ENCODE measurements at regions not wholly inside any gene's neighbourhood (a gene's known extent, or its start where the extent isn't known, plus 50 kb on each side); places are given as distances from the start of the nearest gene placed in this dataset.

DNA sequence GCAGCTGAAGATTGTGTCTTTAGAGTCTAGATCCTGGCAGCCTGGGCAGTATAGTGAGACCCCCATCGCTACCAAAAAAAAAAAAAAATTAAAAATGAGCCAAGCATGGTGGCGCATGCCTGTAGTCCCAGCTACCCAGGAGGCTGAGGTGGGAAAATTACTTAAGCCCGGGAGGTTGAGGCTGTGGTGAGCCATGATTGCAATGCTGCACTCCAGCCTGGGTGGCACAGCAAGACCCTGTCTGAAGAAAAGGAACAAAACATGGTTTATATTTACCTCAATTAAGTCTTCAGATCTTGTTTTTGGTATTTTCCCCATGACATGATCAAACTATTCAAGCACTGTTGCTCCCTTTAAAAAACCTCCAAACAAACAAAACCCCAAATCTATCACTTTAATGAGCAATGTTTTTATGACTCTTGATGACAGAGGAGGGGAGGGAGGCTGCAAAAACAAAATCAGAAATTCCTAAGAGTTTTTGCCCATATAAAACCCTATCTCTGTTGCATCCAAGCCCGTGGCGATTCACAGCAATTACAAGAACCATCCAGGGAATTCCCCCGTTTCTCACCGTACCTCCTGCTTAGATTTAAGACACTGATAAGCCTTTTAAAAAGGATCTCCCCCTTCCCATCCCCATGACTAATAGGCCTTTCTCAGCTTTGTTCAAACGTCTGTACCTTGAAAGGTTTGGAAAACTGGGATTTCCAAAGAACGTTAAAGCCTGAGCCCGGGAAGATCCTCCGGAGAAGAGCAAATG is 259.9 kb downstream of the BMP7 start:
- no peaks in the 10 kb centered on the region for H3K27me3 ChIP-seq (ENCODE audit: insufficient read depth, low read length, poor library complexity, severe bottlenecking)
- no peaks in the 10 kb centered on the region for H3K4me1 ChIP-seq (ENCODE audit: insufficient read depth, low read length)
- H3K4me3 Mint-ChIP-seq = no peak overlapping the region
- no peaks in the 10 kb centered on the region for H3K36me3 Mint-ChIP-seq
- H3K36me3 ChIP-seq (ENCODE audit: insufficient read depth, low read length) = no peaks in the 10 kb centered on the region
- no peak overlapping the region for H3K4me3 ChIP-seq (ENCODE audit: low read length)
- no peak for DNase-seq
- ChIA-PET CTCF (no interaction called here), POLR2A (no interaction called here)
- H3K9me3 ChIP-seq (ENCODE audit: low read length) = no peaks in the 10 kb centered on the region
- H3K27me3 Mint-ChIP-seq = peaks cover 6 to 16% of the 10 kb centered on the region in 2 donors
- no peak overlapping the region for H3K27ac Mint-ChIP-seq
- no peaks in the 10 kb centered on the region for H3K9me3 Mint-ChIP-seq
- H3K27ac ChIP-seq (ENCODE audit: low read depth, low read length) = no peak overlapping the region
- H3K4me1 Mint-ChIP-seq = no peaks in the 10 kb centered on the region

DNA sequence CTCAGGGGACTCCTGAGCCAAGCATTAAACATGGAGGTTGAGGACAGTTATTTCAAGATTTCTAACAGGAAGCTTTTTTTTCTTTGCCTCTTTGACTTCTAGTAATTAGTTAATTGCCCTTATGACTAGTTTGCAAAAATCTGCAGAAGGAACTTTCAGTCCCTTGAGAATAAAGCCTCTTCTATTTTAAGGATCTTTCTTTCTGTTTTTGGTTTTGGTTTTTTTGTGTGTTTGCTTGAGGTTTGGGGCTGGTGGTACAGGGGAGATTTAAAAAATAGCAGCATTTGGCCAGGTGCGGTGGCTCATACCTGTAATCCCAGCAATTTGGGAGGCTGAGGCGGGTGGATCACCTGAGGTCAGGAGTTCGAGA is 259.3 kb downstream of the BMP7 start:
- ChIA-PET POLR2A (no interaction called here), CTCF (no interaction called here)
- Mint-ChIP-seq H3K4me1 (no peaks in the 10 kb centered on the region), H3K27ac (no peak overlapping the region), H3K36me3 (no peaks in the 10 kb centered on the region), H3K4me3 (no peak overlapping the region), H3K27me3 (peaks cover 6 to 16% of the 10 kb centered on the region in 2 donors), H3K9me3 (no peaks in the 10 kb centered on the region)
- no peak overlapping the region for H3K27ac ChIP-seq (ENCODE audit: low read depth, low read length)
- no peaks in the 10 kb centered on the region for H3K27me3 ChIP-seq (ENCODE audit: insufficient read depth, low read length, poor library complexity, severe bottlenecking)
- H3K36me3 ChIP-seq (ENCODE audit: insufficient read depth, low read length) = no peaks in the 10 kb centered on the region
- no peak for DNase-seq
- no peak overlapping the region for H3K4me3 ChIP-seq (ENCODE audit: low read length)
- H3K4me1 ChIP-seq (ENCODE audit: insufficient read depth, low read length) = no peaks in the 10 kb centered on the region
- no peaks in the 10 kb centered on the region for H3K9me3 ChIP-seq (ENCODE audit: low read length)

DNA sequence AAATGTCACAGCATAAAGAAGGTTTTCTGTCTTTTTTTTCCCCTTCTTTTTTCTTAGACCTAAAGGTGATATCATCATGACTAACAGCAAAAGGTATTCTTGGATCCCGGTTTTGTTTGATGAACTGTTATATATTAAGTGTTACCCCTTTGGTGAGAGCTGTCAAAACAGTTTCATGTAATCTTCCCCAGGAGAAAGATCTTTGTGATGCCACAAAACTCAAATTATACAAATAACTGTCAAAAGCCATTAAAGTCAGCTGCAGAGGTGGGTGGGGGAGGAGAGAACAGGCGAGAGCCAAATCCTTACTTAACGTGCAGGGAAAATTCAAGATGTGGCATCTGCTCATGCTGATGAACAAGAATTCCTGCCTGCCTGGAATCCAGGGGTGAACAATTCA is 258.2 kb downstream of the BMP7 start:
- POLR2A ChIA-PET = no interaction called here
- no peak overlapping the region for H3K27ac ChIP-seq (ENCODE audit: low read depth, low read length)
- no peak for DNase-seq
- CTCF ChIA-PET = no interaction called here
- no peak overlapping the region for H3K27ac Mint-ChIP-seq
- no peaks in the 10 kb centered on the region for H3K9me3 ChIP-seq (ENCODE audit: low read length)
- H3K4me3 ChIP-seq (ENCODE audit: low read length) = no peak overlapping the region
- H3K4me1 ChIP-seq (ENCODE audit: insufficient read depth, low read length) = no peaks in the 10 kb centered on the region
- H3K27me3 ChIP-seq (ENCODE audit: insufficient read depth, low read length, poor library complexity, severe bottlenecking) = no peaks in the 10 kb centered on the region
- H3K4me1 Mint-ChIP-seq = no peaks in the 10 kb centered on the region
- H3K36me3 ChIP-seq (ENCODE audit: insufficient read depth, low read length) = no peaks in the 10 kb centered on the region
- H3K27me3 Mint-ChIP-seq = peaks cover 6 to 16% of the 10 kb centered on the region in 2 donors
- H3K36me3 Mint-ChIP-seq = no peaks in the 10 kb centered on the region
- H3K9me3 Mint-ChIP-seq = no peaks in the 10 kb centered on the region
- no peak overlapping the region for H3K4me3 Mint-ChIP-seq

DNA sequence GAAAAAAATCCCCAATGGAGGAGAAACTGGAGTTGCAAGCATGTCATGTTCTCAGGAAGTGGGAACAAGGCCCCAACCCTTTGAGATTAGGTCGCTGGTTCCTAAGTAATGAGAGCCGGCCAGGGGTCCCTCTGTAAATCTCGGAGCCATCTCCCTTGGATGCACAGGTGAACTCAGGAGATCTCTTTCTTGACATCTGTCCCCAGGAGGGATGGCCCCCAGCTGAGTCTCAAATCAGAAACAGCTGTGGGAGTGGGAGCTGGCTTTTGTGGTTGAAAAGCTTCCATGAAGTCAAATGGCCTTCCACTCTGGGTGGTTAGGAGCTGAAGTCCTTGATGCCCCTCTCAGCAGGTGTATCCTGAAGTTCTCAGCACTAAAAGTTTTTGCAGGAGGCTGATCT is 257.1 kb downstream of the BMP7 start:
- no peaks in the 10 kb centered on the region for H3K4me1 Mint-ChIP-seq
- no peak overlapping the region for H3K27ac Mint-ChIP-seq
- ChIA-PET CTCF (no interaction called here), POLR2A (no interaction called here)
- H3K36me3 Mint-ChIP-seq = no peaks in the 10 kb centered on the region
- no peak for DNase-seq
- Histone ChIP-seq H3K27ac (ENCODE audit: low read depth, low read length) (no peak overlapping the region), H3K9me3 (ENCODE audit: low read length) (no peaks in the 10 kb centered on the region), H3K4me1 (ENCODE audit: insufficient read depth, low read length) (no peaks in the 10 kb centered on the region), H3K4me3 (ENCODE audit: low read length) (no peak overlapping the region), H3K36me3 (ENCODE audit: insufficient read depth, low read length) (no peaks in the 10 kb centered on the region), H3K27me3 (ENCODE audit: insufficient read depth, low read length, poor library complexity, severe bottlenecking) (no peaks in the 10 kb centered on the region)
- peaks cover 6 to 13% of the 10 kb centered on the region in 2 donors for H3K27me3 Mint-ChIP-seq
- H3K4me3 Mint-ChIP-seq = no peak overlapping the region
- H3K9me3 Mint-ChIP-seq = peaks cover 0 to 2% (median 0%) of the 10 kb centered on the region in 5 donors

DNA sequence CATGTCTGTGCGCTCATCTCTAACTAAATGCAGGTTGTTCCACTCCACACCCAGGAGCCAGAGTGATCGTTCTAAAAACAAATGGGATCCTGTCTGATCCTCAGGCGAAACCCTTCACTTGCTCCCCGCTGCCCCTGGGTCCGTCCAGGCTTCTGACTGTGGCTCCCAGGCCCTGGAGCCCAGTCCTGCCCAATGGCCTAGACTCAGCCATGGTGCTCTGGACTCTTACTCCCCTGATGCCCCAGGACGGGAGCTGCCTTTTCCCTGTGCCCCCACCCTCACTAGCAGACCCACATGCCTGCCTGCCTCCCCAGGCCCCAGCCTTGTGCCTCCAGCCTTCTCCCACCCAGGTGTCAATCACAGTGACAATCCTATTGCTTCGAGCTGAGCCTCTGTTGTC is 256.7 kb downstream of the BMP7 start:
- H3K4me3 Mint-ChIP-seq = no peak overlapping the region
- CTCF ChIA-PET = no interaction called here
- POLR2A ChIA-PET = no interaction called here
- H3K9me3 Mint-ChIP-seq = peaks cover 0 to 2% (median 0%) of the 10 kb centered on the region in 5 donors
- H3K36me3 Mint-ChIP-seq = no peaks in the 10 kb centered on the region
- Histone ChIP-seq H3K27me3 (ENCODE audit: insufficient read depth, low read length, poor library complexity, severe bottlenecking) (no peaks in the 10 kb centered on the region), H3K4me3 (ENCODE audit: low read length) (no peak overlapping the region), H3K36me3 (ENCODE audit: insufficient read depth, low read length) (no peaks in the 10 kb centered on the region), H3K27ac (ENCODE audit: low read depth, low read length) (no peak overlapping the region), H3K9me3 (ENCODE audit: low read length) (no peaks in the 10 kb centered on the region), H3K4me1 (ENCODE audit: insufficient read depth, low read length) (no peaks in the 10 kb centered on the region)
- H3K4me1 Mint-ChIP-seq = no peaks in the 10 kb centered on the region
- H3K27ac Mint-ChIP-seq = no peak overlapping the region
- peaks cover 6 to 15% of the 10 kb centered on the region in 2 donors for H3K27me3 Mint-ChIP-seq
- DNase-seq = no peak

DNA sequence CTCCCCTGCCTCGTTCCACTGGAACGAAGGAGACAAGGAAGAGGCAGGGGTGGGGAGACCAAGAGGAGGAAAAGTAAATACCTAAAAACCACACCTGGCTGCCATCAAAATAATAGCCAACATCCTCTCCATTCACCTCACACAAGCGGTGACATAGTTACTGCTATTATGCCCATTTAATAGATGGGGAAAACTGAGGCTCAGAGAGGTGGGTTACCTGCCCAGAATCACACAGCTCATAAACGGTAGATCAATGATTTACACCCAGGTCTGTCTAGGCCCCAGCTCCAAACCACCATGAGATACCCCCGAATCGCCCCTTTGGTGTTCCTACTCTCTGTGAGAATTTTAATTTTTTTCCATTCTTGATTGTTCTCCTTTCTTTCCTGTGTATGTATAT is 253.8 kb downstream of the BMP7 start:
- ChIA-PET CTCF (no interaction called here), POLR2A (no interaction called here)
- DNase-seq = no peak
- Mint-ChIP-seq H3K27me3 (peaks cover 0 to 17% of the 10 kb centered on the region in 2 donors), H3K4me3 (no peak overlapping the region), H3K36me3 (no peaks in the 10 kb centered on the region), H3K4me1 (no peaks in the 10 kb centered on the region), H3K9me3 (peaks cover 0 to 2% (median 0%) of the 10 kb centered on the region in 5 donors), H3K27ac (no peak overlapping the region)
- Histone ChIP-seq H3K36me3 (ENCODE audit: insufficient read depth, low read length) (no peaks in the 10 kb centered on the region), H3K27ac (ENCODE audit: low read depth, low read length) (no peak overlapping the region), H3K4me3 (ENCODE audit: low read length) (no peak overlapping the region), H3K4me1 (ENCODE audit: insufficient read depth, low read length) (no peaks in the 10 kb centered on the region), H3K9me3 (ENCODE audit: low read length) (no peaks in the 10 kb centered on the region), H3K27me3 (ENCODE audit: insufficient read depth, low read length, poor library complexity, severe bottlenecking) (no peaks in the 10 kb centered on the region)

DNA sequence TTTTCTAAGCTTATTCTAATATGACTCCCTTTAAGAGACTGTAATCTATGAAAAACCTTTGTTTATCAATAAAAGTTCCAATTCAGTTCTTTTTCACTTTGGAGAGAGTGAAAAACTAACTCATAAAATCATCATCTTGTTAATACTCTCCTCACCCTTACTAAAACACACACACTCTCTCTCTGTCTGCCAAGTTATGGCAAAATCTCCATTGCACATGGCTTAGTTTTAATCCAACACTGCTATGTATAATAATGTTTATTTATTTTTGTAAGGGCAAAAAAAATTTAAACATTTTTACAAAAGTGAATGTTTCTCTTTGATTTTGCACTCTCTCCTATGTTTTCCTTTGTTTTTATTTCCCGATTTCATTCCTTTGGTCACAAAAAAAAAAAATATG is 253.2 kb downstream of the BMP7 start:
- Histone ChIP-seq H3K4me3 (ENCODE audit: low read length) (no peak overlapping the region), H3K36me3 (ENCODE audit: insufficient read depth, low read length) (no peaks in the 10 kb centered on the region), H3K27ac (ENCODE audit: low read depth, low read length) (no peak overlapping the region), H3K9me3 (ENCODE audit: low read length) (no peaks in the 10 kb centered on the region), H3K4me1 (ENCODE audit: insufficient read depth, low read length) (no peaks in the 10 kb centered on the region), H3K27me3 (ENCODE audit: insufficient read depth, low read length, poor library complexity, severe bottlenecking) (no peaks in the 10 kb centered on the region)
- no peak for DNase-seq
- ChIA-PET CTCF (no interaction called here), POLR2A (no interaction called here)
- Mint-ChIP-seq H3K4me3 (no peak overlapping the region), H3K36me3 (no peaks in the 10 kb centered on the region), H3K27me3 (peaks cover 1 to 15% of the 10 kb centered on the region in 2 donors), H3K9me3 (peaks cover 0 to 3% (median 0%) of the 10 kb centered on the region in 5 donors), H3K4me1 (no peaks in the 10 kb centered on the region), H3K27ac (no peak overlapping the region)

DNA sequence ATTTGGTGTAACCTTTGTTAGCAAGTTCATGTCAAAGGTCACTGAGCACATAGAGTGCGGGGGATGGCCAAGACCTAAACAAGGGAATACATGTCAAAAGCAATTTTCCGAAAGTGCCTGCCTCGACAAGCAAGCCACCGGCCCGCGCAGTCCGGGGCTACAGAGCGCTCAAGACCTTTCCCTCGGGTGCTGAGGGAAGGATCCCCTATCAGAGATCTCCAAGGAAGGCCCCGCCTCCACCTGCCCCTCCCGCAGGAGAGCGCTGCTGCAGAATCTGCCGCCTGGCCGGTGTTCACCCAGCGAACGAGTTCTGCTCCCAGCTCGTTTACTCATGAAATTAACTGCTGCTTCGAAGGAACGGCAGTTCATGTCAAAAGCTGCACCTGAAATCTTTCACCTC is 252.7 kb downstream of the BMP7 start:
- H3K36me3 Mint-ChIP-seq = no peaks in the 10 kb centered on the region
- H3K27ac ChIP-seq (ENCODE audit: low read depth, low read length) = no peak overlapping the region
- H3K4me3 ChIP-seq (ENCODE audit: low read length) = no peak overlapping the region
- no peaks in the 10 kb centered on the region for H3K36me3 ChIP-seq (ENCODE audit: insufficient read depth, low read length)
- ChIA-PET CTCF (no interaction called here), POLR2A (no interaction called here)
- H3K9me3 ChIP-seq (ENCODE audit: low read length) = no peaks in the 10 kb centered on the region
- no peak for DNase-seq
- peaks cover 2 to 13% of the 10 kb centered on the region in 2 donors for H3K27me3 Mint-ChIP-seq
- H3K9me3 Mint-ChIP-seq = peaks cover 0 to 3% (median 0%) of the 10 kb centered on the region in 5 donors
- H3K27me3 ChIP-seq (ENCODE audit: insufficient read depth, low read length, poor library complexity, severe bottlenecking) = no peaks in the 10 kb centered on the region
- H3K4me3 Mint-ChIP-seq = no peak overlapping the region
- H3K4me1 Mint-ChIP-seq = no peaks in the 10 kb centered on the region
- no peak overlapping the region for H3K27ac Mint-ChIP-seq
- no peaks in the 10 kb centered on the region for H3K4me1 ChIP-seq (ENCODE audit: insufficient read depth, low read length)

DNA sequence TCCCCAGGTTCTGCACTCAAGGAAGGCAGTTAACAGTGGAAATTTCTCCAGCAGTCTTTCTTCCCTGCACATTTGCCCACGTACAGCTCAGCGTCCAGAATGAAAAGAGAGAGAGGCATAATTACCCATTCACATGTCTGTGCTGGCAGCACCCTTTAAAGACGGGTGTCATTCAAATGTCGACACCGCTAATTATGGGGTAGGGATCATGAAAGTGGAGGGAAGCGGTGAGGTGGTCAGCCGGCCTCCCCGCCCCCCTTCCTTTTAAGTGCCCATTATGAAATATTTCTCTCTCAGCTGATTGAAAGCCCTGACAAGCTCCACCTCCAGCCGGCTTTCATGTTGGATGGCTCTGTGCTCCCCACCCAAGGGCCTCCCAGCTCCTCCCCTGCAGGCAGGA is 246.1 kb downstream of the BMP7 start:
- peaks cover 0 to 3% (median 0%) of the 10 kb centered on the region in 5 donors for H3K9me3 Mint-ChIP-seq
- POLR2A ChIA-PET = no interaction called here
- H3K27me3 ChIP-seq (ENCODE audit: insufficient read depth, low read length, poor library complexity, severe bottlenecking) = peaks cover 4% of the 10 kb centered on the region
- no peaks in the 10 kb centered on the region for H3K9me3 ChIP-seq (ENCODE audit: low read length)
- H3K27ac ChIP-seq (ENCODE audit: low read depth, low read length) = no peak overlapping the region
- no peak overlapping the region for H3K4me3 ChIP-seq (ENCODE audit: low read length)
- CTCF ChIA-PET = no interaction called here
- H3K36me3 ChIP-seq (ENCODE audit: insufficient read depth, low read length) = no peaks in the 10 kb centered on the region
- peaks cover 8 to 20% of the 10 kb centered on the region in 2 donors for H3K27me3 Mint-ChIP-seq
- H3K4me1 Mint-ChIP-seq = no peaks in the 10 kb centered on the region
- no peaks in the 10 kb centered on the region for H3K36me3 Mint-ChIP-seq
- no peak overlapping the region for H3K4me3 Mint-ChIP-seq
- H3K4me1 ChIP-seq (ENCODE audit: insufficient read depth, low read length) = no peaks in the 10 kb centered on the region
- no peak overlapping the region for H3K27ac Mint-ChIP-seq
- no peak for DNase-seq

All from CD8-positive, alpha-beta memory T cell (primary cell).